ENCODE measurements at regions not wholly inside any gene's neighbourhood (a gene's known extent, or its start where the extent isn't known, plus 50 kb on each side); places are given as distances from the start of the nearest gene placed in this dataset.

DNA sequence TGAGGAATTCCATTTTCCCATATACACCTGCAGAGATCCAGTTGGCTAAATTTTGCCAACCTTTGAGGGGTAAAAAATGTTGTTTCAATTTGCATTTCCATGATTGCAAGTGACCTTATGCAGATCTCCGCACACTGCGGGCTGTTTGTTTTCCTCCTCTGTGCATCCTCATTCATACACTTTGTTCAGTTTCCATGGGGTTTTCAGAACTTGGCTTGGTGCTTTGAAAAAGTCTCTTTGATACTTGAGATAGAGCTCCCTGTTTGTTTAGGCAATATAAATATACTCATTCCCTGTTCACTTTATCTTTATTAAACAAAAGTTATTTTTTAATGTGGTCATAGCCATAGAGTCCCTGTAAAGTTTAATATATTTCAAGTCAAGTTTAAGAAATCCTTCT, 353.1 kb downstream of the CMPK2 start:
- DNase-seq (ENCODE audit: low spot score): no peak
- intact Hi-C loops (cut with DNase I): no loop called here

DNA sequence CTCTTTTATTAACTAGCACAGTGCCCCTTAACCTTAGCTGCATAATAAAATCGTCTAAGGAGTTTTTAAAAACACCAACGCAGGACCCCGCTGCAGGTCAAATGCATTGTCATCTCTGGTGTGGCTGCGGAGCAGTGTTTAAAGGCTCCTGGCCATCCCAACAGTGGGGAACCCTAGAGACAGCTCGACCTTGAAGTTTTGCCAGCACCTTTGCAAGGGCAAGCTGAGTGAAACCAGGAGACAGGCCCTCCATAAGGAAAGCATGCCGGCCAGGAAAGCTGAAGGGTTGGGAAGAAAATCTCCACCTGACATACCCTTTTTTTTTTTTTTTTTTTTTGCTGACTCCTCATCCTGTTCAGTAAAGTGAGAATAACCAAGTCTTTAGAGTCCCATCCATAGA, 349.0 kb downstream of the CMPK2 start:
- intact Hi-C loops (cut with DNase I): no loop called here
- no peak for DNase-seq (ENCODE audit: low spot score)

DNA sequence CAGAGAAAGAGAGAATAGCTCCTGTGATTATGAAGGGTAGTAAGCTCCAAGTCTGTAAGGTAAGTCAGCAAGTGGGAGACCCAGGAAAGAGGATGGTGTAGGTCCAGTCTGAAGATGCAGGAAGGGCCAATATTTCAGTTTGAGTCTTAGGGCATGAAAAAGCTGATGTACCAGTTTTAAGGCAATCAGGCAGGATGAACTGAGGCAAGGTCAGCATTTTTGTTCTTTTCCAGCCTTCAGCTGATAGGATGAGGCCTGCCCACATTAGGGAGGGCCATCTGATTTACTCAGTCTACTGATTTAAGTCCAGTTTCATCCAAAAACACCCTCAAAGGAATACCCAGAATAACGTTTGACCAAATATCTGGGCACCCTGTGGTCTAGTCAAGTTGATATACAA, 347.3 kb downstream of the CMPK2 start:
- intact Hi-C loops (cut with DNase I): no loop called here
- no peak for DNase-seq (ENCODE audit: low spot score)

DNA sequence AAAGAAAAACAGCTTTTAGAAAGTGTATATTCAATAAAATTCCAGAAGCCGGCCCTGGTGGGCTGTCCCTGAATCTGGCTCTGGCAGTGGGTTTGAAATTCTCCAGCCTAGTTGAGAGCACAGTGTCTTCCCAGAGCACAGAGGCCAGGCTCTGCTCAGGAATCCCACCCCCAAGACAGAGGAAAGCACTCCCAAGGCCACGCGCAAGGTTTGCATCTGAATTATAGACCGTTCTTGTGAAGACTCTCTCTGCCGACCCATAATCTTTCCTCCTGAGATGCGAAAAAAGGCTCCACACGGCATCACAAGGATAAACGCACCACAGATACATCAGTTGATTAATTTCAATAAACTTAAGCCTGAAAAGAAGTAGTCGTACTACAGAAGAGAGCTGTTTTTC, 342.2 kb downstream of the CMPK2 start:
- no peak for DNase-seq (ENCODE audit: low spot score)
- intact Hi-C loops (cut with DNase I): no loop called here

DNA sequence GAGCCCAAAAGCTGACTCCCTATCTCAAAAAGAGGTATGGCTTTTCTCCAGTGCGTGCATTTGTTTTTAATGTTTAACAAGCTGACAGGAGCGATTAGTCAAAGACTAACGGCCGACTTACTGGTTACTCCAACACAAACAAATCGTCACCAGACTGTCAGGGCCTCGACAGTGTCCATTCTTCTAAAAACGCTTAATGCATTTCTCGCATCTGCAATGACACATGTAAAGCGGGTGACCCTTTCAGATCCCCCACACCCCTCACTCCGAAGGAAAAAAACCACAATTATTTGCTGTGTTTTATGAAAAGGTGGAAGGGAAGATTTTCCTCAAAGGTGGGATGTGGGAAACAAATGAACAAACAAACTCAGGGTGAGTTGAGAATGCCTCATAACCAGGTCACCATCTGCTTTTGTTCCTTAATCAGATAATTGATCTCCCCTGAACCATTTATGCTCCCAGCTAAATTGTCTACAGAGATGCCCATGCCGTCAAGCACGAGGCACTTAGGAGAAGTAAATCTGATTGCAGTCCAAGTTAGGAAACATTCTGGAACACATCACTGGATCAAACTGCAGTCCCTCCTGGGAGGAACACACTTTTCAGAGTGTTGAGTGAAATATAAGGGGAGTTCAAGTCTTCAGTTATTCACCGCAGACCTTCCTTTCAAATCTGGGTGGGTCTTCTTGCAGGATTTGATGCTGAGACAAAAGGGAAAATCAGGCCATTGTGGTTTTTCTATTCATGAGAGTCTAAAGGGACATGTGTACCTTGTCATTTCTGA, 340.8 kb downstream of the CMPK2 start:
- intact Hi-C loops (cut with DNase I): no loop called here
- no peak for DNase-seq (ENCODE audit: low spot score)

DNA sequence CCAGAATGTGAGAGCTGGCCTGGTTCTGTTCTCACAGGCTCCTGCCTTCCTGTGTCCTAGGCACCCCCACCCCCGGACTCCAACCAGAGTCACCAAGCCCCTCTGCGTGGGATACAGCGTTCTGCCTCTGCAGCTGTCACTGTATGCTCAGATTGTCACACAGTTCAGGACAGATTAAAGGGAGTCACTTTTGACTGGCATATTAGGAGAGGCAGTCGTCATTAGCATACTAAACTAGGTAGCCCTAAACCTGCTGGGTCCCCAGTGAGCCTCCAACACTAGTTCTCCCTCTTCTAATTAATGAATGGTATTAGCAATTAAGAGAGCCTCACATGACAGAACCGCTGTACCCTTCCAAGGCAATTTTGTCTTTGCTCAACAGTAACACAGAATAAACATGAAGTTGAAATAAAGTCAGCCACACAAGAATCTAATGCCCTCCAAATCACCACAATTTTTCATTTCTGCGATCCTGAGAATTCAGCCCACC, 340.2 kb downstream of the CMPK2 start:
- intact Hi-C loops (cut with DNase I): no loop called here
- no peak for DNase-seq (ENCODE audit: low spot score)

DNA sequence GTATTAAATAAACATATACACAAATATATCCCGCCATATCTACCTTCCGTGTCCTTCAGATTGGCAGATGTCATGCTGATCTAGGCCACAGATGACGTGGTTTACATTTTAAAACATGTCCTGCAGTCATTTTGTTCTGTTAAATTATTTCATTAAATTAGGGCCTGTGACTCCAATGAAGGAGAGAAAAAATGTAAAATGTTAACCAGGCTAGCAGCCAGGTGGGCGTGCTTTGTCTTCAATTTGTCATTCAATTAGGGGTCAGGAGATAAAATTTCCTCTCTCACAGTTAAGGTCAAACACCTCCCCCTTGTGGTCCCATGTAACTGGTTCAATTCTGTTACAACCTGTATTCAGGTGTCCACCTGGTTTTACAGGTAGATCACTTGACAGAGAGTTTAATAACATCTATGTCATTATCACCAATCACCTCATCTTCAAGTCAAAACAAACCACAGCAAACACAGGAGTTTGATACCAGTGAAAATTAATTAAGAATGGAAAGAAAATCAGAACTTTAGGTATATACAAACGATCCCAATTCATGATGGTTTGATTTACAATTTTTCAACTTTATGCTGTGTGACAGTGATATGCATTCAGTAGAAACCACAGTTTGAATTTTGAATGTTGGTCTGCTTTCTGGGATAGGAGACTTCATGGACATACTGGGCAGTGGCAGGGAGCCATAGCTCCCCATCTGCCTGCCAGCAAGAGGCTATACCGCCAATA, 339.4 kb downstream of the CMPK2 start:
- DNase-seq (ENCODE audit: low spot score): no peak
- intact Hi-C loops (cut with DNase I): no loop called here

DNA sequence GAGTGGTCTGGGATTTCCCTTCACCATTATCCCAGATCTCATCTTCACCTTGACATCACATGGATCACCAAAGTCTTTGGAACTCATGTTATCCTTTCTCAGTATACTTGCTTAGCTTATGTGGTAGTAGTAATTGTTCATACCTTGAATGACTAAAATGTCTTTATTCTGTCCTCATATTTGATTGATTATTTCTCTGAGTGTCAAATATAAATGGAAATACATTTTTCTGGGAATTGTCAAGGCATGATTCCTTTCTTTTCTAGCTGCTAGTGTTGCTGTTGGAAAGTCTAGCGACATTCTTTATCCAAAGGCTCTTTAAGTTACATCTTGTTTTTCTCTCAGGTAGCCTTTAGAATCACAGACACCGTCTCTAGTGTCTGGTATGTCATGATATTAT, 334.4 kb downstream of the CMPK2 start:
- intact Hi-C loops (cut with DNase I): no loop called here
- no peak for DNase-seq (ENCODE audit: low spot score)

DNA sequence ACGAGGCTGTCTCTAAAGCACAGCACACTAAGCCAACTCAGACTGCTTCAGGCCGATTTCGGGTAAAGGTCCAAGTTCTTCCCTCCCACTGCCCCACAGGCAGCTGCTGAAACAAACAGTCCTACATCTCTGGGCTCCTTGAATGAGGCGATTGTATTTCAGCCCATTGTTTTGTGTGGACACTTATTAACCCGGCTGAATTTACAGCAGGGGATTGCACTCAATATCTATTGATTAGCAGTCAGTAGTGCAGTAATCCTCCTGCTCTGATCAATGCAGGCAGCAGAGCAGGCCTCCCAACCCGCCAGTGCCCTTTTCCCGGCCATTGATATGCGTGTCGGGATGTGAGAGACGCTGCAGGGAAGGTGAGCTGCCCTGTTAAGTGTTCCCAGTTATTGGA, 330.1 kb downstream of the CMPK2 start:
- no peak for DNase-seq (ENCODE audit: low spot score)
- intact Hi-C loops (cut with DNase I): no loop called here

DNA sequence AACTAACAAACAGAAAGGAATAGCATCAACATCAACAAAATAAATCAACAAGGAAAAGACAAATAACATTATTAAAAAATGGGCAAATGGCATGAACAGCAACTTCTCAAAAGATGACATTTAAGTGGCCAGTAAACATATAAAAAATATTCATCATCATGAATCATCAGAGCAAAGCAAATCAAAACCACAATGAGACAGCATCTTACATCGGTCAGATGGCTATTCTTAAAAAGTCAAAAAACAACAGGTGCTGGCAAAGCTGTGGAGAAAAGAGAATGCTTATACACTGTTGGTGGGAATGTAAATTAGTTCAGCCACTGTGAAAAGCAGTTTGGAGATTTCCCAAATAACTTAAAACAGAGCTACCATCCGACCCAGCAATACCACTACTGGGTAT, 327.1 kb downstream of the CMPK2 start:
- intact Hi-C loops (cut with DNase I): no loop called here
- DNase-seq (ENCODE audit: low spot score): no peak

DNA sequence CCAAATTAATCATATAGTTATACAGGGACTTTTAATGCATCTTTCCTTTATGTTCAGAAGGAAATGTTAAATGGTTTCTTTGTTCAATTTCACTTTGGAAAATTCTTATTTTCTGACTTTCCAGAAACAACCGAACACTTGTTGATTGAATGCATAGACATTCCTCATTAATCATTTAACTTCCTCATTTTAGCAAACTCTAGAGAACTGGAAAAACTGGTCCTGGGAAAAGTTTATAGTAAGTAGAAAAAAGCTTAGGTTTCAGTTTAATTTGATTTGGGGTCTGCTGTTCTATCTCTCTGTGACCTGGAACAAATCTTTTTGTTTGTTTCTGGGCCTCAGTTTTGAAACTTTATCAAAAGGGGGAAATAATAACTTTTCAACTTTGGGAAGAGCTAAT, 320.4 kb downstream of the CMPK2 start:
- DNase-seq (ENCODE audit: low spot score): no peak
- intact Hi-C loops (cut with DNase I): no loop called here

DNA sequence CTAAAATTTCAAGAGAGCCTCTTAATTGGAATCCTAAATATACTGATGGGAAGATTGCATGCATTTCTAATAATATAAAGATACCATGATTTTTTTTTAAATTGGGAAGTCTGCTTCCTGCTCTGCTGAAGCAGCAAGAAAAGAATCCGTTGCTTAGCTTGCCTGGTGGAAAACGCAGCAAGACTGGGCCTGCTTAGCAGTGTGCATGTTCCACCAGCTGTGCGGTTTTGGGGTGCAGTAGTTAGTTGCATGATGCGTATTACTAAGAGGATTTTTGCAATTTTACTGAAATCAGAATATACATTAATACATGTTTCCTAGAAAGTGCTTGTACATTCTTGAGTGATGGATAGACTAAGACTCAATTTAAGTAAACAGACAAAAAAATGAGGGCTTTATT, 319.9 kb downstream of the CMPK2 start:
- intact Hi-C loops (cut with DNase I): no loop called here
- no peak for DNase-seq (ENCODE audit: low spot score)

DNA sequence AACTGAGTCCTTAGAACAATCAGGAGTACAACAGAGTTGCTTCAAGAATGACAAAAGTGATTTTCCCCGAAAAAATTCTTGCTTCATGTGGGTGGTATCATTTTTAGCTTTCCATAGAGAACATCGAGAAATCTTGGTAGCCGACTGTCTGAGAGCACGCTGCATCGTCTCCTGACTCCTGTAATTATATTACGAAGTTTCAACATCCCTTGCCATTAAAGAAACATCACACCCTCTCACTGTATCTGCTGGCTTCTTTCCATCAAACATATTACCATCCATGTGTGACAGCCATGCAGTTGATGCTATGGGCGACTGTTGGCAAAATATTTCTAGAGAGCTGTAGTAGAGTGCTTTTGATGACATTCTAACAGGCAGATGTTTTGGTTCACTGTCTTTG, 311.2 kb downstream of the CMPK2 start:
- DNase-seq (ENCODE audit: low spot score): no peak
- intact Hi-C loops (cut with DNase I): no loop called here

DNA sequence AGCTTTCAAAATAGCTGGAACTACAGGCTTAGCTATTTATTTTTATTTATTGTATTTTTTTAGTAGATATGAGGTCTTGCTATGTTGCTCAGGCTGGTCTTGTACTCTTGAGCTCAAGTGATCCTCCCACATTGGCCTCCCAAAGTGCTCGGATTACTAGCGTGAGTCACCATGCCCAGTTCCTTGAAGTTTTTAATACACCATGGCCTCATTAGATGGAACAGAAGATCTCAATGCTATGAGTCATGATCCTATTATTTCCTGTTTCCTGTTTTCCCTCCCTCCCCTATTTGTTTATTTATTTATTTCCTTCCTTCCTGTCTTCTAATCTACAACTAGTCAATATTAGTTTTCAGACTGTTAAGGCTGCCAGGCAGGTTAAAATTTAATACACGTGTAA, 309.0 kb downstream of the CMPK2 start:
- DNase-seq (ENCODE audit: low spot score): no peak
- intact Hi-C loops (cut with DNase I): no loop called here

DNA sequence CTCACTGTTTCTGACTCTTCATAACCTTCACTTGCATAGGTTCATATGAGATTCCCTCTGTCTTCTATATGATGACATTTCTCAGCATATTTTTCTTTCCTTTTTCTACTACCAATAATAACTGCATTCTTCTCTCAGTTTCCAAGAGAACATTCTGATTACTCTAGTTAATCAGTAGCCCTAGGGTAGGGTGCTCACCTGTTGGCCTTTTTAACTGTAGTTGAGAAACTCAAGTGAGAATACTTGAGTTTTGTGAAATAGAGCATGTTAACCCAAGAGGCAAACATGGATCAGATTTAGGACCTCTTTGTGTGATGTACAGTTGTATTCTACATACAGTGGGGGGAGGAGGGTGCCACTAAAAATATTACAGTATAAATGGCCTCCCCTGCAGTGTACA, 308.0 kb downstream of the CMPK2 start:
- no peak for DNase-seq (ENCODE audit: low spot score)
- intact Hi-C loops (cut with DNase I): no loop called here

DNA sequence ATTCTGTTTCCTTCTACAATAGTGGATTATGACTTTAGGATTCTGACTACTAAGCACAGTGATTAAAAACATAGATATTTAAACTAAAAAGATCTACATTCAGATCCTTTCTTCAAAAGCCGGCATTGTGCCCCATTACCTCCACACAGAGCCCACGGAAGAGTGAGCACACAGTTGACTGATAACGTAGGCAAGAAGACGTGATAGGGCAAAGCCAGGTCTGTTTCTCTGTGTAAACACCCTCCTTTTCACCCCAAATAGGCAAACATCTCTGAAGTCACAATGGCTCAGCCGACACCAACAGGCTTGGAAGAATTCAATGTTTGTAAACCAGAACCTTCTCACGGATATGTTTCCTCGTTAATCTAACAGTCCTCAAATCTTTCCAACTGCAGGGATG, 302.9 kb downstream of the CMPK2 start:
- no peak for DNase-seq (ENCODE audit: low spot score)
- intact Hi-C loops (cut with DNase I): no loop called here

DNA sequence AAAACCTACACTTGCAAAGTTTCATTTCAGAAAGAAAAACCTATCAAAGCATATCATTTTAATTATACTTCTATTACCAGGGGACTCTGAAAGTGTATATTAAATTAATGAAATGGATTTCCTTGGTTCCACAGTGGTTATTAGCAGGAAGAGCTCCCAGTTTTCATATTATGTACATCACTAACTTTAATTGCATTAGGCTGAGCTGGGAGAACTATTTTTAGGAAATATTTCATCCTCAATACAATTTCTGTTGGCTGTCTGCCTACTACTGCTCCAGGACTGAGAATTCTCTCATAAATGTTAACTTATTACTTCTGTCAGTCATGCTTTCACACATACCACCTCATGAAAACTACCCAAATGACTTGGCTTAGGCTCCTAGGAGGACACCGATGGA, 301.4 kb downstream of the CMPK2 start:
- DNase-seq (ENCODE audit: low spot score): no peak
- intact Hi-C loops (cut with DNase I): no loop called here

DNA sequence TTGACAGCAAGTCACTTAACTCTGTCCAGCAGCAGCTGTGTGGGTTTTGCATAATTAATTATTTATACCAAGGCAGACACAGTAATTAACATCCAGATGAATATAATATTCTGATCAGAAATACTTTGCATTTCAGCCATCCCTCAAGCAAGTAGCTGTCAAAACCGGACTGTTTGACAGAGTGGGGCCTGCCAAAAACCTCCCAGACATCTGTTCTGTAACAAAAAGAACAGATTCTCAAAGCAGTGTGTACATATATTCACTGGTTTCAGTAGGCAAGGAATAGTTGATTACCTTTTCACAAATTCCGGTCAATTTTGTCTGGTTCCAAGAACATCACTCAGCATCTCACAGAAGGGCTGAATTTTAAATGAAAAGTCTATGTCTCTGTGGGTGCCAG, 291.6 kb downstream of the CMPK2 start:
- intact Hi-C loops (cut with DNase I): no loop called here
- DNase-seq (ENCODE audit: low spot score): no peak

DNA sequence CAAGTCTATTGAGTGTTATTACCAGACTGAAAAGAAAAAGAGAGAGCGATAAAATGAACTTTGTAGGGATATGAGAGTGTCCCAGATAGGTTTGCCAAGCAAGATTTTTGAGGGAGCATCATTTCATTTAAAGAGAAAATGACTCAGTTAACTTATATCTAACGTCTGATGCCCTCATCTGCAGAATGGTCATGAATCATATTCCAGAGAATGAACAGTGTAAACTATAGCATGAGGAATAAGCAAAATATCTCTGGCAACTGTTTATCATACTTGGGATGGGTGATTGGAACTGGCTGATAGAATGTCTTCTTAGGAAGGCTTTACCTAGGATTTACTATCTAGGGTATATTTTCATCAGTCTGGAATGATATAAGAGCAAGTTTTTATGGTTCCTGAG, 289.4 kb downstream of the CMPK2 start:
- no peak for DNase-seq (ENCODE audit: low spot score)
- intact Hi-C loops (cut with DNase I): no loop called here

DNA sequence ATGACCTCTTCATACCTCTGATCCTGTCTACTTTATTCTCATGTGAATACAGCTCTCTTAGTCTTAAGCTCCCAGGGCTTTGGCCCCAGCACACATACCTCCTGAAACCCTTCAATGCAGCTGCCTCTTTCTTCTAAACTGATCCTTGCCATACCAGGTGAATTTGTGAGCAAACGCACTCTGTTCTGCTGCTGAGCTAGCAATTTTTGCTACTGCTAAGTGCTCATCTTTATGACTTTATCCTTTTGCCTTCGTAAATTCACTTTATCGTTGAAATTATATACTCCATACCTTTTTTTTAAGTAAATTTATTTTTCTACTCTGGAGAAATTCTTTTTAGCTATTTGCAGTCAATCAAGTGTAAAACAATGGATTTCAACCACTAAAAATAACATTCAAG, 287.7 kb downstream of the CMPK2 start:
- DNase-seq (ENCODE audit: low spot score): no peak
- intact Hi-C loops (cut with DNase I): no loop called here

DNA sequence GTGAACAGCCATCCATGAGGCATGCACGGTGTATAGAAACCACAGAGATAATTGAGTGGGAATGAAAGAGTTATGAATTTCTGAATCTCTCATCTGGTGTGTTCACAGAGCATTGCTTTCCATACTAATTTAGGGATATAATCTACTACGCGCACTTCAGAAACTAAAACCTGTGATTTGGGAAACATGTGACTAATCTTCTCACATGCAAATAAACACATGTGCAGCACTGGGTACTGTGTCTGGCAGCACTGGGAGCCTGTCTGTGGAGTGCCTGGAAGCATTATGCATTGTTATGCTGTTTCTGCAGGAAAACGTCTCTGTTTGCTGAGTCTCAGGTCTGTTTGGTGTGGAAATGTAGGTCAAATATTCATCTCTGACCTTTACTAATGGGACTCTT, 287.3 kb downstream of the CMPK2 start:
- DNase-seq (ENCODE audit: low spot score): no peak
- intact Hi-C loops (cut with DNase I): no loop called here
